CD4-positive, alpha-beta T cell treated with Interleukin-15 for 1 hour (primary cell): ENCODE measurements at regions not wholly inside any gene's neighbourhood (a gene's known extent, or its start where the extent isn't known, plus 50 kb on each side); places are given as distances from the start of the nearest gene placed in this dataset.
"Not testable (repeated sequence)": the region's sequence is repeated elsewhere in the genome, so short reads cannot be mapped to it uniquely, and the experiment has no call there.

Experiments
- DNase-seq: peaks from one replicate; pipeline ENCODE4 v3.0.0-alpha.2; 2020

GRCh38 chr9:85137696-85138095, 468.2 kb downstream of the NTRK2 start:
- DNase-seq, result no peak

- DNase-seq, result no peak
Observed at GRCh38 chr9:85136987-85137386, 467.5 kb downstream of the NTRK2 start.

- no peak for DNase-seq
Observed at GRCh38 chr9:85136507-85136906, 467.0 kb downstream of the NTRK2 start.

- DNase-seq, result no peak
Observed at GRCh38 chr9:85130764-85131163, 461.2 kb downstream of the NTRK2 start.

GRCh38 chr9:85130260-85130659, 460.7 kb downstream of the NTRK2 start:
- no peak for DNase-seq

GRCh38 chr9:85129514-85129913, 460.0 kb downstream of the NTRK2 start:
- DNase-seq, result no peak

GRCh38 chr9:85118990-85119755, 449.6 kb downstream of the NTRK2 start:
- no peak for DNase-seq

- DNase-seq, result no peak
Observed at GRCh38 chr9:85117831-85118230, 448.3 kb downstream of the NTRK2 start.

GRCh38 chr9:85115473-85115872, 445.9 kb downstream of the NTRK2 start:
- no peak for DNase-seq

GRCh38 chr9:85114799-85115198, 445.3 kb downstream of the NTRK2 start:
- DNase-seq, result no peak

GRCh38 chr9:85112933-85113418, 443.4 kb downstream of the NTRK2 start:
- no peak for DNase-seq

GRCh38 chr9:85112391-85112790, 442.9 kb downstream of the NTRK2 start:
- DNase-seq, result no peak

- DNase-seq, result no peak
Observed at GRCh38 chr9:85108746-85109145, 439.2 kb downstream of the NTRK2 start.

- no peak for DNase-seq
Observed at GRCh38 chr9:85108229-85108628, 438.7 kb downstream of the NTRK2 start.

- DNase-seq, result no peak
Observed at GRCh38 chr9:85089188-85089969, 419.9 kb downstream of the NTRK2 start.

- no peak for DNase-seq
Observed at GRCh38 chr9:85081963-85082362, 412.4 kb downstream of the NTRK2 start.

GRCh38 chr9:85079349-85079748, 409.8 kb downstream of the NTRK2 start:
- DNase-seq, result no peak

- DNase-seq, result no peak
Observed at GRCh38 chr9:85077944-85078343, 408.4 kb downstream of the NTRK2 start.

GRCh38 chr9:85077146-85077545, 407.6 kb downstream of the NTRK2 start:
- not testable (repeated sequence) for DNase-seq
